AG04450 (cell line): ENCODE measurements at regions not wholly inside any gene's neighbourhood (a gene's known extent, or its start where the extent isn't known, plus 50 kb on each side); places are given as distances from the start of the nearest gene placed in this dataset.

Experiments used
- CTCF ChIA-PET: fragments of 300-600, 350-600 bp; formaldehyde crosslinking; extraction: SDS; loops from one replicate; lab custom pipeline; 2022; ENCODE audit warnings: antibody characterized with exemption, inconsistent platforms; lab: Charles Lee
- POLR2A ChIA-PET: fragments of 350-600 bp; formaldehyde crosslinking; extraction: SDS; loops from one replicate; lab custom pipeline; 2021; ENCODE audit warnings: antibody characterized with exemption, inconsistent platforms; lab: Yijun Ruan, JAX
- DNase-seq: peaks from one replicate; pipeline ENCODE4 v3.0.0-alpha.2; 2011; ENCODE audit warnings: low read depth, low spot score
- H3K27ac ChIP-seq: one replicate; pipeline ENCODE4 v1.5.1; 2012; ENCODE audit warnings: low read depth, low read length, control low read depth
- H3K27me3 ChIP-seq: one replicate; pipeline ENCODE4 v1.6.0; 2012; ENCODE audit warnings: low read length; ENCODE audit not compliant: control insufficient read depth, insufficient read depth
- H3K4me3 ChIP-seq: 2 replicates; pipeline ENCODE4 v1.5.1; 2011; ENCODE audit warnings: mild to moderate bottlenecking, low read depth, low read length, control low read depth
- H3K9me3 ChIP-seq: 2 replicates; pipeline ENCODE4 v1.5.1; 2012; ENCODE audit warnings: low read length; ENCODE audit not compliant: control insufficient read depth, insufficient read depth
- CTCF ChIP-seq: IDR thresholded peaks from 2 replicates; pipeline ENCODE4 v1.5.1; 2011; ENCODE audit warnings: low read depth, low read length, control low read depth, inconsistent platforms

GRCh38 chr15:37204692-37205091 is 104.3 kb upstream of the MEIS2 start:
- ChIA-PET POLR2A (no interaction called here), CTCF (no interaction called here)
- H3K27ac ChIP-seq: no peak overlapping the region
- no peak for DNase-seq
- no peaks in the 10 kb centered on the region for H3K9me3 ChIP-seq
- no peak for TF ChIP-seq CTCF
- H3K4me3 ChIP-seq: no peak overlapping the region
- no peaks in the 10 kb centered on the region for H3K27me3 ChIP-seq

GRCh38 chr15:37206690-37207089 is 106.3 kb upstream of the MEIS2 start:
- no peak for TF ChIP-seq CTCF
- no peaks in the 10 kb centered on the region for H3K9me3 ChIP-seq
- H3K4me3 ChIP-seq: no peak overlapping the region
- no peak overlapping the region for H3K27ac ChIP-seq
- POLR2A ChIA-PET: no interaction called here
- CTCF ChIA-PET: no interaction called here
- no peak for DNase-seq
- no peaks in the 10 kb centered on the region for H3K27me3 ChIP-seq

- no peak for DNase-seq
- Histone ChIP-seq H3K4me3 (no peak overlapping the region), H3K9me3 (no peaks in the 10 kb centered on the region), H3K27ac (no peak overlapping the region), H3K27me3 (no peaks in the 10 kb centered on the region)
- TF ChIP-seq CTCF: no peak
- ChIA-PET CTCF (no interaction called here), POLR2A (no interaction called here)
These were observed 108.0 kb upstream of the MEIS2 start for GRCh38 chr15:37208146-37209040.

- H3K27ac ChIP-seq: no peak overlapping the region
- H3K27me3 ChIP-seq: no peaks in the 10 kb centered on the region
- DNase-seq: no peak
- H3K9me3 ChIP-seq: no peaks in the 10 kb centered on the region
- POLR2A ChIA-PET: no interaction called here
- CTCF ChIA-PET: no interaction called here
- no peak overlapping the region for H3K4me3 ChIP-seq
- TF ChIP-seq CTCF: no peak
These were observed 108.7 kb upstream of the MEIS2 start for GRCh38 chr15:37209041-37209363.

- POLR2A ChIA-PET: no interaction called here
- CTCF ChIA-PET: no interaction called here
- peaks cover 3% of the 10 kb centered on the region for H3K27me3 ChIP-seq
These were observed 117.2 kb upstream of the MEIS2 start for GRCh38 chr15:37217567-37217966.

More at GRCh38 chr15:37217567-37217966, 117.2 kb upstream of the MEIS2 start:
- Histone ChIP-seq H3K9me3 (no peaks in the 10 kb centered on the region), H3K4me3 (no peak overlapping the region), H3K27ac (no peak overlapping the region)
- no peak for TF ChIP-seq CTCF
- DNase-seq: no peak
